Endothelial cell of umbilical vein (primary cell): ENCODE measurements at regions not wholly inside any gene's neighbourhood (a gene's known extent, or its start where the extent isn't known, plus 50 kb on each side); places are given as distances from the start of the nearest gene placed in this dataset.

Experiments used
- EZH2 ChIP-seq: IDR thresholded peaks from 2 replicates; pipeline ENCODE4 v1.6.1; 2012; ENCODE audit warnings: borderline replicate concordance, low read depth, mild to moderate bottlenecking, moderate library complexity, low read length, inconsistent platforms; ENCODE audit not compliant: severe bottlenecking
- GATA2 ChIP-seq: IDR thresholded peaks from 2 replicates; pipeline ENCODE4 v1.7.0; 2011; ENCODE audit warnings: low read depth, mild to moderate bottlenecking, moderate library complexity, mixed read lengths, low read length; ENCODE audit not compliant: insufficient read length, insufficient read depth
- JUN ChIP-seq: IDR thresholded peaks from 2 replicates; pipeline ENCODE4 v1.6.1; 2011; ENCODE audit warnings: borderline replicate concordance, low read depth; ENCODE audit not compliant: insufficient read length, insufficient read depth
- MYC ChIP-seq: IDR thresholded peaks from one replicate; pipeline ENCODE4 v1.6.1; 2011; ENCODE audit warnings: mild to moderate bottlenecking, low read depth, low read length
- POLR2A ChIP-seq: IDR thresholded peaks from 2 replicates; pipeline ENCODE4 v1.6.1; 2012; ENCODE audit warnings: low read depth, mild to moderate bottlenecking, control low read depth, low read length
- POLR2AphosphoS5 ChIP-seq: IDR thresholded peaks from 2 replicates; pipeline ENCODE4 v1.6.1; 2012; ENCODE audit warnings: low read depth, mild to moderate bottlenecking, control low read depth, low read length, moderate library complexity; ENCODE audit not compliant: insufficient read depth
- TF ChIP-seq, protein P1 (sequence below), 2 donors: IDR thresholded peaks; 1 replicate in 1 of 2; 2 replicates in 1 of 2; pipeline ENCODE4 v1.5.1; 2011; ENCODE audit warnings: low read length in 2 of 2, mild to moderate bottlenecking in 2 of 2, moderate library complexity in 2 of 2, control low read depth in 1 of 2, inconsistent platforms in 1 of 2, low read depth in 1 of 2; ENCODE audit not compliant: insufficient read depth in 1 of 2; ENCODE audit errors: extremely low read depth in 1 of 2

- TF ChIP-seq, protein P1, sequence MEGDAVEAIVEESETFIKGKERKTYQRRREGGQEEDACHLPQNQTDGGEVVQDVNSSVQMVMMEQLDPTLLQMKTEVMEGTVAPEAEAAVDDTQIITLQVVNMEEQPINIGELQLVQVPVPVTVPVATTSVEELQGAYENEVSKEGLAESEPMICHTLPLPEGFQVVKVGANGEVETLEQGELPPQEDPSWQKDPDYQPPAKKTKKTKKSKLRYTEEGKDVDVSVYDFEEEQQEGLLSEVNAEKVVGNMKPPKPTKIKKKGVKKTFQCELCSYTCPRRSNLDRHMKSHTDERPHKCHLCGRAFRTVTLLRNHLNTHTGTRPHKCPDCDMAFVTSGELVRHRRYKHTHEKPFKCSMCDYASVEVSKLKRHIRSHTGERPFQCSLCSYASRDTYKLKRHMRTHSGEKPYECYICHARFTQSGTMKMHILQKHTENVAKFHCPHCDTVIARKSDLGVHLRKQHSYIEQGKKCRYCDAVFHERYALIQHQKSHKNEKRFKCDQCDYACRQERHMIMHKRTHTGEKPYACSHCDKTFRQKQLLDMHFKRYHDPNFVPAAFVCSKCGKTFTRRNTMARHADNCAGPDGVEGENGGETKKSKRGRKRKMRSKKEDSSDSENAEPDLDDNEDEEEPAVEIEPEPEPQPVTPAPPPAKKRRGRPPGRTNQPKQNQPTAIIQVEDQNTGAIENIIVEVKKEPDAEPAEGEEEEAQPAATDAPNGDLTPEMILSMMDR (IDR thresholded peaks at IDR 0.05; ENCODE audit: extremely low read depth in 1 of 2, insufficient read depth in 1 of 2, low read depth in 1 of 2, low read length in 2 of 2) = no peak
- TF ChIP-seq POLR2AphosphoS5 (no peak), JUN (no peak), EZH2 (no peak), MYC (no peak), POLR2A (no peak), GATA2 (no peak)
Measured at GRCh38 chr18:66995270-66995669, 391.4 kb upstream of the CDH19 start.
